Endothelial cell (in vitro differentiated cells): ENCODE measurements at regions not wholly inside any gene's neighbourhood (a gene's known extent, or its start where the extent isn't known, plus 50 kb on each side); places are given as distances from the start of the nearest gene placed in this dataset.

ENCODE experiments used
- DNase-seq: peaks from one replicate; pipeline ENCODE4 v3.0.0; 2021; ENCODE audit warnings: low spot score
- H3K27ac Mint-ChIP-seq: one replicate; pipeline ENCODE4 v1.8.0; 2021; ENCODE audit warnings: mixed read lengths, inconsistent platforms; ENCODE audit not compliant: unreplicated experiment
- H3K27me3 Mint-ChIP-seq: one replicate; pipeline ENCODE4 v1.8.0; 2021; ENCODE audit warnings: mild to moderate bottlenecking, moderate library complexity, mixed read lengths, inconsistent platforms; ENCODE audit not compliant: unreplicated experiment
- H3K36me3 Mint-ChIP-seq: one replicate; pipeline ENCODE4 v1.8.0; 2021; ENCODE audit warnings: mild to moderate bottlenecking, low read depth, mixed read lengths, inconsistent platforms; ENCODE audit not compliant: unreplicated experiment
- H3K4me1 Mint-ChIP-seq: one replicate; pipeline ENCODE4 v1.8.0; 2021; ENCODE audit warnings: mild to moderate bottlenecking, mixed read lengths, inconsistent platforms; ENCODE audit not compliant: unreplicated experiment
- H3K4me3 Mint-ChIP-seq: one replicate; pipeline ENCODE4 v1.8.0; 2021; ENCODE audit warnings: mild to moderate bottlenecking, mixed read lengths, inconsistent platforms; ENCODE audit not compliant: unreplicated experiment
- H3K9me3 Mint-ChIP-seq: one replicate; pipeline ENCODE4 v1.8.0; 2021; ENCODE audit warnings: mixed read lengths, inconsistent platforms; ENCODE audit not compliant: unreplicated experiment
- CTCF ChIP-seq: fragments of 200-600 bp; sonication (generic); IDR thresholded peaks from one replicate; pipeline ENCODE4 v1.5.0; 2021; ENCODE audit warnings: antibody characterized with exemption; ENCODE audit not compliant: unreplicated experiment

- no peaks in the 10 kb centered on the region for H3K4me1 Mint-ChIP-seq
- no peak overlapping the region for H3K4me3 Mint-ChIP-seq
- peaks cover 8% of the 10 kb centered on the region for H3K9me3 Mint-ChIP-seq
- peaks cover 5% of the 10 kb centered on the region for H3K36me3 Mint-ChIP-seq
- no peak overlapping the region for H3K27ac Mint-ChIP-seq
- no peak for DNase-seq
- no peak for TF ChIP-seq CTCF
- peaks cover 1% of the 10 kb centered on the region for H3K27me3 Mint-ChIP-seq
These were observed 226.4 kb upstream of the EYS start for GRCh38 chr6:65933390-65933789.

- TF ChIP-seq CTCF = no peak
- no peak for DNase-seq
- Mint-ChIP-seq H3K27ac (no peak overlapping the region), H3K27me3 (peaks cover 1% of the 10 kb centered on the region), H3K4me3 (no peak overlapping the region), H3K36me3 (peaks cover 5% of the 10 kb centered on the region), H3K4me1 (no peaks in the 10 kb centered on the region), H3K9me3 (peaks cover 3% of the 10 kb centered on the region)
These were observed 220.1 kb upstream of the EYS start for GRCh38 chr6:65927141-65927540.

- Mint-ChIP-seq H3K9me3 (no peaks in the 10 kb centered on the region), H3K4me3 (no peak overlapping the region), H3K27me3 (no peaks in the 10 kb centered on the region), H3K4me1 (no peaks in the 10 kb centered on the region), H3K27ac (no peak overlapping the region), H3K36me3 (no peaks in the 10 kb centered on the region)
- TF ChIP-seq CTCF = no peak
- DNase-seq = no peak
These were observed 217.4 kb upstream of the EYS start for GRCh38 chr6:65924411-65924810.

- Mint-ChIP-seq H3K27me3 (no peaks in the 10 kb centered on the region), H3K4me3 (no peak overlapping the region), H3K9me3 (no peaks in the 10 kb centered on the region), H3K4me1 (no peaks in the 10 kb centered on the region), H3K36me3 (no peaks in the 10 kb centered on the region), H3K27ac (no peak overlapping the region)
- DNase-seq = no peak
- TF ChIP-seq CTCF = no peak
These were observed 215.0 kb upstream of the EYS start for GRCh38 chr6:65922049-65922448.

GRCh38 chr6:65908065-65908464 lies 201.0 kb upstream of the EYS start:
- Mint-ChIP-seq H3K27ac (no peak overlapping the region), H3K36me3 (no peaks in the 10 kb centered on the region), H3K9me3 (no peaks in the 10 kb centered on the region), H3K4me1 (no peaks in the 10 kb centered on the region), H3K4me3 (no peak overlapping the region), H3K27me3 (no peaks in the 10 kb centered on the region)
- no peak for DNase-seq
- TF ChIP-seq CTCF = no peak
